Body of pancreas (tissue), 4 donors: ENCODE measurements at regions not wholly inside any gene's neighbourhood (a gene's known extent, or its start where the extent isn't known, plus 50 kb on each side); places are given as distances from the start of the nearest gene placed in this dataset.

ENCODE experiments used
- POLR2A ChIP-seq, 3 donors: fragments of 450-650 bp; IDR thresholded peaks; one replicate each; pipeline ENCODE4 v1.6.1; 2016; ENCODE audit warnings: antibody characterized with exemption in 3 of 3, mild to moderate bottlenecking in 2 of 3
- TF ChIP-seq, protein P1 (sequence below), 7 experiments: fragments of 450-650 bp in 4 of 7; fragments of 200-600 bp in 3 of 7; sonication (generic) in 3 of 7; IDR thresholded peaks; one replicate each; pipeline ENCODE4 v1.5.1; 2016 to 2019; ENCODE audit warnings: antibody characterized with exemption in 7 of 7

GRCh38 chrX:118189628-118190027, 73.0 kb upstream of the KLHL13 start:
- TF ChIP-seq, protein P1, sequence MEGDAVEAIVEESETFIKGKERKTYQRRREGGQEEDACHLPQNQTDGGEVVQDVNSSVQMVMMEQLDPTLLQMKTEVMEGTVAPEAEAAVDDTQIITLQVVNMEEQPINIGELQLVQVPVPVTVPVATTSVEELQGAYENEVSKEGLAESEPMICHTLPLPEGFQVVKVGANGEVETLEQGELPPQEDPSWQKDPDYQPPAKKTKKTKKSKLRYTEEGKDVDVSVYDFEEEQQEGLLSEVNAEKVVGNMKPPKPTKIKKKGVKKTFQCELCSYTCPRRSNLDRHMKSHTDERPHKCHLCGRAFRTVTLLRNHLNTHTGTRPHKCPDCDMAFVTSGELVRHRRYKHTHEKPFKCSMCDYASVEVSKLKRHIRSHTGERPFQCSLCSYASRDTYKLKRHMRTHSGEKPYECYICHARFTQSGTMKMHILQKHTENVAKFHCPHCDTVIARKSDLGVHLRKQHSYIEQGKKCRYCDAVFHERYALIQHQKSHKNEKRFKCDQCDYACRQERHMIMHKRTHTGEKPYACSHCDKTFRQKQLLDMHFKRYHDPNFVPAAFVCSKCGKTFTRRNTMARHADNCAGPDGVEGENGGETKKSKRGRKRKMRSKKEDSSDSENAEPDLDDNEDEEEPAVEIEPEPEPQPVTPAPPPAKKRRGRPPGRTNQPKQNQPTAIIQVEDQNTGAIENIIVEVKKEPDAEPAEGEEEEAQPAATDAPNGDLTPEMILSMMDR (IDR thresholded peaks at IDR 0.05): peak in 2 of 7 experiments; percentile 9 to 14
- TF ChIP-seq POLR2A (IDR thresholded peaks at IDR 0.05): no peak
